ENCODE measurements at regions not wholly inside any gene's neighbourhood (a gene's known extent, or its start where the extent isn't known, plus 50 kb on each side); places are given as distances from the start of the nearest gene placed in this dataset.

DNA sequence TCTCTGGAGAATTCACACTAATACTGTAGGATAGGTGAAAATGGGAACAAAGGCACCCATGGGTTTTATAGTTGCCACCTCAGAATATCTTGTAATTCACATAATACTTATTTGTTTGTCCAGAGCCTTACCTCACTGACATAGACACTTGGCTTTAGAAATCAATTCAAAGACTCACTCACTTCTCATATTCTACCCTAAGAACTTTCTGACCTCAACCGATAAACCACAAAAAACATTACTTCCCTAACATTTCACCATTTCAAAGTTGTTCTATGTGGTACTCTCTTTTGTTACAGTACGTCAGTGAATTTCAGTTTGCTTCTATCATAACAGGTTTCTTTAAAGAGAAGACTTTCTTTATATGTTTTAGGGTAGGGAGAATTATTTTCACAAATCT, 359.3 kb downstream of the IGSF11 start:
- TF ChIP-seq, protein P1, sequence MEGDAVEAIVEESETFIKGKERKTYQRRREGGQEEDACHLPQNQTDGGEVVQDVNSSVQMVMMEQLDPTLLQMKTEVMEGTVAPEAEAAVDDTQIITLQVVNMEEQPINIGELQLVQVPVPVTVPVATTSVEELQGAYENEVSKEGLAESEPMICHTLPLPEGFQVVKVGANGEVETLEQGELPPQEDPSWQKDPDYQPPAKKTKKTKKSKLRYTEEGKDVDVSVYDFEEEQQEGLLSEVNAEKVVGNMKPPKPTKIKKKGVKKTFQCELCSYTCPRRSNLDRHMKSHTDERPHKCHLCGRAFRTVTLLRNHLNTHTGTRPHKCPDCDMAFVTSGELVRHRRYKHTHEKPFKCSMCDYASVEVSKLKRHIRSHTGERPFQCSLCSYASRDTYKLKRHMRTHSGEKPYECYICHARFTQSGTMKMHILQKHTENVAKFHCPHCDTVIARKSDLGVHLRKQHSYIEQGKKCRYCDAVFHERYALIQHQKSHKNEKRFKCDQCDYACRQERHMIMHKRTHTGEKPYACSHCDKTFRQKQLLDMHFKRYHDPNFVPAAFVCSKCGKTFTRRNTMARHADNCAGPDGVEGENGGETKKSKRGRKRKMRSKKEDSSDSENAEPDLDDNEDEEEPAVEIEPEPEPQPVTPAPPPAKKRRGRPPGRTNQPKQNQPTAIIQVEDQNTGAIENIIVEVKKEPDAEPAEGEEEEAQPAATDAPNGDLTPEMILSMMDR (IDR thresholded peaks at IDR 0.05) = no peak
- no peak for TF ChIP-seq POLR2A (IDR thresholded peaks at IDR 0.05)
